ENCODE measurements at regions not wholly inside any gene's neighbourhood (a gene's known extent, or its start where the extent isn't known, plus 50 kb on each side); places are given as distances from the start of the nearest gene placed in this dataset.
A peak's percentile ranks its signal among the peaks of the same experiment; 100 is the strongest.

DNA sequence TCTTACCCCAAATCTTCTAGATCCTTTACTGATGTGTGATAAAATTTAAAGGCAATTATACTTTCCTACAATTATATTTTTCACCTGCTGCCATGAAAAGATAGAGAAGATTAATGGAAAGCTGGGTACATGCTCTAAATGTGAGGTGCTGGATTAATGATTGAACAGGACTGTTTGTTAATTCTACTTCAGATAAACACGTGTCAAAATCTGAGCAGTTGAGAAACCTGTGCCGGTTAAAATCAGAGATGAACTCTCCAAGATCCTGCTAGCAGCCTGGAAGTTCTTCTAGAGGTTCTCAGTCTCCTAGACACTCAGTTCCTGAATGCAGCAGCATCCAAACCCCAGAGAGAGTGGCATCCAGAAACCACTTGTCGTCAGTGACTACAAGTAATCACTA, 69.2 kb downstream of the INHBA start:
- no peak for DNase-seq (ENCODE audit: low read depth)

DNA sequence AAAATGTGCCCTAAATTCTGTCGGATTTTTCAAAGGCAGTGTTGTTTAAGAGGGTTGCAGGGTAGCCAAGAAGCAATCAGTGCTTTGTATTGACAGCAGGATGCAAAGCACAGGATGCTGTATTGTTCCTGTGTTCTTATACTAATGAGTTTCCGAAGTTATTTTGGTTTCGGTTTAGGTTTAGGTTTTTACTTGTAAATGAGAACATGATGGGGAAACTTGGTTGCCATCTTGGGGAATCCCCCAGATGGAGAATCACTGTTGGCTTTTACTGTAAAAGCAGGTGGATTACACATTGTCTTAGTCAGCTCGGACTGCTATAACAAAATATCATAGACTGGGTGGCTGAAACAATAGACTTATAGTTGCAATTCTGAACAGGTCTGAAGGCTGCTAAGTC, 72.1 kb downstream of the INHBA start:
- DNase-seq (ENCODE audit: low read depth), result peak; percentile 51

DNA sequence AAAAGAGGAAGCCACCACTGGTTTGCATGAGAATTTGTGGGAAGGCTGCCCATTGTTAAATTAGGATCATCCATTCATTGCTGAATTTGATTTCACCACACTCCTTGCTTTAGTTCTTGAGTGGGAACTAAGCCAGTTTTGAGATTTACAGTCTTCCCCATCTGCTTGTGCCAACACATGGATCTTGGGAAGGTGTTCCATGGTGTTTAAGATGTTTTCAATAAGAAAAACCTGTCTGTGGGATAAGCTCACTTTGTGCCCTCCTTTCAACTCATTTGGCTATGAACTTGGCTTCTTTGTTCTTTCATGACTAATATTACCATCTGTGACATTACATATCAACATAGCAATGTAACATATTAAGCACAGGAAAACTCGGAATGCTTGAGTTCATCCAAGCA, 73.2 kb downstream of the INHBA start:
- no peak for DNase-seq (ENCODE audit: low read depth)

DNA sequence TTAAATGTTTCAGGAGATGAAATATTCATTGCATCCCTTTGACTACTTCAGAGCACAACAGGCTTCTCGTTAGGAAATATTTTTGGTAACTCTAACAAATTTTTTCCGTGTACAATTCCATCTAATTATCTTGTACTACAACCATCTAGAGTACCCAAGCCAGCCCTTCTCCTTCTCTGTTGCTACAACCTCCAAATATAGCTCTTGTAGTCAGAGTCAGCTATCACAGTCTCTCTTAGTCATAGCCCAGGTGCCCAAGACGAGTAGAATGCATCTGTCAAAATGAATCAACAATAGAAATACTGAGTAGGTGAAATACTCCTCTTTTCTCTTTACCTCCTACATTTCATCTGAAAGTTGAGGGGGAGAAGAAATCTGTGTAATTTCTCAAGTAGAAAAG, 74.0 kb downstream of the INHBA start:
- DNase-seq (ENCODE audit: low read depth), result peak; percentile 30

DNA sequence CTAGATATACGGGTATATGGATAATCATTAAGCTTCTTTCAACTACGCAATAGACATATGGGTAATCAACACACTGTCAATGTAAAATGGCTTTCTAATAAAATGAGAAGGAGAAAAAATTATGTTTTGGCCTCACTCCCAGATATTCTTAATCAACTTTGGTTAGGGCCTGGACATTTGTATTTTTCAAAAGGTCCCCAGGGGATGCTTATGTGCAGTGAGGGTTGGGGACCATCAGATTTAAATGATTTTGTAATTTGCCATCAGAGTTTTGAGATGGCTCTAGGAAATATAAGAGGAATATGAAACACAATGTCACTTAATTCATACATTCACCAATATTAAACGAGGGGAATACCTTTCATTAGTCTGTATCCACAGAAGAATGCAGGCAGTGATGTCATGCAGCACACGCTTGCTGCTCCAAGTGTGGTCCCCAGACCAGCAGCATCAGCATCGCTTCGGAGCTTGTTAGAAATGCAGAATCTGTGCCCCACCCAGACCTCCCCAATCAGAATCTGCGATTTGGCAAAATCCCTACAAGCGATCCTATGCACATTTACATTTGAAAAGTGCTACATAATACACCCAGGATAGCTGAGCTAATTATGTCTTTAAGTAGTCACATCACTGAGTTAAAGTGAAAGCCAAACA, 75.1 kb downstream of the INHBA start:
- DNase-seq (ENCODE audit: low read depth), result no peak

GRCh38 chr7:41624818-41625217, 78.1 kb downstream of the INHBA start:
- DNase-seq (ENCODE audit: low read depth), result no peak

DNA sequence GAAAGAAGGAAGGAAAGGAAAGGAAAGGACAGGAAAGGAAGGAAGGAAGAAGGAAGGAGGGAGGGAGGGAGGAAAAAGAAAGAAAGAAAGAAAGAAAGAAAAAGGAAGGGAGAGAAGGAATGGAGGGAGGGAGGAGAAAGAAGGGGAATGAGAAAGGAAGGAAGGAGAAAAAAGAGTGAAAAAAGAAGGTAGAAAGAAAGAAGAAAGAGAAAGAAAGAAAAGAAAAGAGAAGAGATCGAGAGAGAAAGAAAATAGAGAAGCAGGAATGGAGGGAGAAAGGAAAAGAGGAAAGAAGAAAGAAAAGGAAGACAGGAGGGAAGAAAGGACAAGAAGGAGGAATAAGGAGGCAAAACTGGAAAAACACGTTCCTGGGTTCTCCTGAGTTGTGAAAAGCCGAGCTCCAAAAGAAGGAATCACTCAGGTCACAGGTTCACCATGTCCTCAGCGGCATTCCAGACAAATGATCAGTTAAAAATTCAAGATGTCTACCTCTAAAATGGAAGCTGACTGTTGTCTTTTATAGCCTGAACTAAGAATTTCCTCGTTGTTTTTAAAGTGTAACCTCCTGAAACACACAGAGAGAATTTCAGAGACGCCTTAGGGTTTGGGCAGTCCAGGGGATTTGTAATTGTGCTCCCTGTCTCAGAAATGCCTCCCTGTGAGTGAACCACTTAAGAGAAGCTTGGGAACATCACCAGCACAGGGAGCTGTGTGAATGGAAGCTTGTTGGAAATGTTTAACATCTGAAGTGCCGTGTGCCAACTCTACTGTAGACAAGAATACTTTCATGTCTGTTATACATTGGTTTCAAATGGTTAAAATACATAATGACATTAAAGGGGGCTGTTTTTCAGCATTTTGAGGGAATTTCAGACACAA, 80.7 kb downstream of the INHBA start:
- DNase-seq (ENCODE audit: low read depth), result peak; percentile 41

DNA sequence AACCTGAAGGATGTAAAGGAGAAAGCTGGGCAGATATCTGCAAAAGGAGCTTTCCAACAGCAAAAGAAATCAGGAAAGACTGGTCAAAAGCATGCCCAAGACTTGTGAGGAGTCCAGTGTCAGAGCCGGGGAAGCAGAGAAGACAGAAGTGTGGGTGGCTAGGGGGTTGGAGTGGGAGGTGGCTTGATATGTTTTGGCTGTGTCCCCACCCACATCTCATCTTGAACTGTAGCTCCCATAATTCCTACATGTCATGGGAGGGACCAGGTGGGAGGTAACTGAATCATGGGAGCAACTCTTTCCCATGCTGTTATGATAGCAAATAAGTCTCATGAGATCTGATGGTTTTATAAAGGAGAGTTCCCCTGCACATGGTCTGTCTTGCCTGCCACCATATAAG, 84.9 kb downstream of the INHBA start:
- DNase-seq (ENCODE audit: low read depth), result no peak

DNA sequence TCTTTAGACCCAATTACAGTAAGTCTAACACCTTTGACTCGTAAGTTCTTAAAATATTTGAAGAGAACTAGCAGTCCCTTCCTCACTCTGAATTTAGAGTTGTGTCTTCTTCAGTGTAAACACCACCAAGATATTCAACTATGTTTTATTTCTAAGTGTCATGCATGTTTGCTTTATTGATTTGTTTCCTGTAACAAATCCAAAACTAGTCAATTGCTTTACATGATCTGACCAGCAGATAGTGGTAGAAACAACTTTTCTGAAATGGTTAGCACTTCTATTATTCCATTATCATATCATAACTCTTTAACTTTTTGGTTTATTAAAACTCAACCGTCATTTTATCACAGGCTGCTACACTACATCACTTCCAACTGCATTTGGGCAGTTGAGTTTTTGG, 90.1 kb downstream of the INHBA start:
- DNase-seq (ENCODE audit: low read depth), result no peak

DNA sequence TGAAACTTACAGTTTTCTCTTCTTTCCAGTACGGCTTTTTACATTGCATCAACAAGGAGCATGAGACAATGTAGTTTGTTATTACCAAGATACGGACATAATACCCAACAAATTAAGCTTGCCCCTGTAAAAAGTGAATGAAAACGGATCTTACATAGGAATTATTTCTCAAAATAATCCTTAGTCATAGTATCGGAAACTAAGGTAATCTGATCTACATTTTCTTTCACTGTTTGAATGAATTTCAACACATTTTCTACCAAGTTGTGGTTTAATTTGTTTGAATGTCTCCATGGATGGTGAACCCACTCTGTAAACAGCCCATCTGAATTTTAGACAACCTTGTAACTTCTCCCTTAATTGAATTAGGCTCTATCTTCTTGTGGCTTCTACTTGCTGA, 90.5 kb downstream of the INHBA start:
- DNase-seq (ENCODE audit: low read depth), result no peak

DNA sequence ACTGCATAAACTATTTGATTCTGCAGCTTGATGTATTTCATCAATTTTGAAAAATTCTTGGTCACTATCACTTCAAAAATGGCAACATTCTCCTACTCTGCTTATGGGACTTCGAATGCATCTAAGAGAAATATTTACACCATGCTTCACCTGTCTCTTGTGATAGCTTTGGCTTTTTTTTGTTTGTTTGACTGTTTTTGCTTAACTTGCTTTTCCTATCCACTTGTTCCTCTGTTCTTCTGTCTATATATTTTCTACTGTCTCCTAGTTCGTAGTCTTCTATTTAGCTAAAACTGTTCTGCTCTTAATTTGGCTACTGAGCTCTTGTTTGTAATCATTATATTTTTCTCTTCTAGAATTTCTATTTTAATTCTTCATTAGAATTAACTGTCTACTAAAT, 94.4 kb downstream of the INHBA start:
- no peak for DNase-seq (ENCODE audit: low read depth)

GRCh38 chr7:41603985-41604384, 98.9 kb downstream of the INHBA start:
- no peak for DNase-seq (ENCODE audit: low read depth)

- DNase-seq (ENCODE audit: low read depth), result peak; percentile 52
Observed at GRCh38 chr7:41599760-41600159, 103.1 kb downstream of the INHBA start.

- DNase-seq (ENCODE audit: low read depth), result no peak
Observed at GRCh38 chr7:41592794-41593193, 110.1 kb downstream of the INHBA start.

DNA sequence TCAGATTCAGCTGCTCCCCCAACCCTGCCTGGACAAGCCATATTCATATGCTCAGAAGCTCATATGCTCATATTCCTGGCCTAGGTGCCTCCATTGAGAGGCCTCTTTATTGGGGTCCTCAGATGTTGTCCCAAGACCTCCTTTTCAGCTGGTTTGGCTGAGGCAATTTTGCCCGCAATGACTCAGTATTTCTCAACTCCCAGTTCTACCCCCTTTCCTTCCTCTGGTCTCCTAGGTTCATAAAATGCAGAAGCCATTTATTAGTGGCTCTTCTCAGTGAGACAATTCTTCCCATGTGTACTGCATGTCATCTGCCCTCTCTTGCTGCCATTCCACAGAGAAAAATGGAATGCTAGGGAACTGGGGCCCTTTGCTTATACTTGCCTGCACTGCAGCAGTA, 110.7 kb downstream of the INHBA start:
- no peak for DNase-seq (ENCODE audit: low read depth)

- no peak for DNase-seq (ENCODE audit: low read depth)
Observed at GRCh38 chr7:41590986-41591385, 111.9 kb downstream of the INHBA start.

GRCh38 chr7:41588341-41588740, 114.5 kb downstream of the INHBA start:
- no peak for DNase-seq (ENCODE audit: low read depth)

DNA sequence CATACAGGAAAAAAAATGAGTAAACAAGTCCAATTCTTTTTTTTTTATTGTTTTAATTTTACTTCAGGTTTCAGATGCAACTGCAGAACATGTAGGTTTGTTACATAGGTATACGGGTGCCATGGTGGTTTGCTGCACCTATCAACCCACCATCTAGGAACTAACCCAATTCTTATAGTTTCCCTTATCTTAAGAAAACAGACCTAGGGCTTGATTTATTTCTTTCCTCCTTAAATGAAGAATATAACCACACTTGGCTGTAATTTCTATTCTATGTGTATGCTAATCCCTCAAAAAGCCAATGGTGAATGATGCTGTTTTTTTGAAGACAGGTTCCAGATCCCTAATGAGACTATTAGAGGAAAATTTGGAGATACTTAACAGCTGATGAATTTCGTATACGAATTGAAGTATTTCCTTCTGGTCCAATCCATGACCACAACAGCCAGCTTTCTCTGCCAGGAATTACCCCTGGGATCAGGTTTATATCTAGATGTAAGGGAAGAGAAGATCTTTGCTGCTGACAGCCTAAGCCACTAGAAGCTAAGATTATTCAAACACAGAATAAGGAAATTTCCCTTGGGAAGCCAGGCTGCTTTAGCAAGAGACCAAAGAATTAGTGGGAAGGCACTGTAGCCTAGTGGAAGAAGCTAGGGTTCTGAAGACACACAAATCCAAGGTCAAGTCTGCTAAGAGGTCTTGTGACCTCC, 115.8 kb downstream of the INHBA start:
- no peak for DNase-seq (ENCODE audit: low read depth)

- DNase-seq (ENCODE audit: low read depth), result peak; percentile 26
Observed at GRCh38 chr7:41584746-41585145, 118.1 kb downstream of the INHBA start.

DNA sequence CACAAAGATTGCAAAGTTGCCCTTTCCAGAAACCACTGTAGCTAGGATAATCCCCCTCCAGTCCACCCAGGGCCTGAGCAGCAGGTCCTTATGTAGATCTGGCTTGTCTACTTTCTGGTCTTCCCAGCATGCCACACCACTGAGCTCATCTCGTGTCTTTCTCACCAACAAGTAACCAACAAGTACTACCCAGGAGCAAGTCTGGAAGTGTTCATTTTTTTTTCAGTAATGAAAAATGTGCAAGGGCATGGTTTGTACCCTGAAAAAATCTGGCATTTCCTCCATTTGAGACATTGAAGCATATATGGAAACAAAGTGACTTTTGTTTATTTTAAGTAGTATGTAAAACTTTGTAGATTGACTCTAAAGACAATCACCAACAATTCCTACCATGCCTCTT, 120.8 kb downstream of the INHBA start:
- DNase-seq (ENCODE audit: low read depth), result no peak

DNA sequence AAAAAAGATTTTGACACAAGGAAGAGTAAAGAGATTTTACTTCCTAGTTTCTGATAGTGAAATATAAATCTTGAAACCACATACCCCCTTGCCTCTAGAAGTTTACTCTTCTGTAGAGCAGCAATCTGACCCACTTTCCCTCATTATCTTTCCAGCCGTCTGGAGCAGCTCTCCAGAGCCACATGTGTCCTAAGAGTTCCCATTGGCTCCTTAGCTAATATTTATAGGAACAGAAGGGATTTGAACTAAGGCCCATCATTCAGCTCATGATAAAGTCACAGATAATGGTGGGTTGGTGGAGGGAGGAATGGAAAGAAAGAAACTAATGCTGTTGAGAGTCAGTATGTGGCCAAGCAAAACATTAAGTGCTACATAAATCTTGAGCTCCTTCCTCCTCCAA, 121.8 kb downstream of the INHBA start:
- DNase-seq (ENCODE audit: low read depth), result no peak

- DNase-seq (ENCODE audit: low read depth), result peak; percentile 92
Observed at GRCh38 chr7:41579961-41580935, 122.6 kb downstream of the INHBA start.
